ENCODE measurements at regions not wholly inside any gene's neighbourhood (a gene's known extent, or its start where the extent isn't known, plus 50 kb on each side); places are given as distances from the start of the nearest gene placed in this dataset.

DNA sequence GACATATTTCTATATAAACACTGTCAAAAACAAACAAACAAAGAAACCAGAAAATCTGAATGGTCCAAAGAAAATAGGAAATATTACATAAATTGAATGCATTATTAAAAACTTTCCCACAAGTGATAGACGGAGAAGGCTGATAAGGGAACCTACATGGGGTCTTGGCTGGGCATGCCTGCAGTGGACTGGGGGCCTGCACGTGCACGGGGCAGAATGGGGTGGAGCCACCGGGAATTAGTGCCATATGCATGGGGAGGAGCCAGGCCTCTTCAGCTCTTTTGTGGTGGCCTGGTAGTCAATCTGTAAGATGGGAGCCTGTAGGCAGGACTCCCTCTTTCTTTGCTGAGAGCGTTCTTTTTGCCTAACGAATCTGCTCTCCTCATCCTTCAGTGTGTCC is 1031.7 kb upstream of the FBXO33 start:
- peaks cover 14% of the 10 kb centered on the region for H3K9me3 Mint-ChIP-seq
- H3K4me1 Mint-ChIP-seq = no peaks in the 10 kb centered on the region
- no peak overlapping the region for H3K27ac Mint-ChIP-seq (ENCODE audit: unreplicated experiment)
- TF ChIP-seq, protein P1, sequence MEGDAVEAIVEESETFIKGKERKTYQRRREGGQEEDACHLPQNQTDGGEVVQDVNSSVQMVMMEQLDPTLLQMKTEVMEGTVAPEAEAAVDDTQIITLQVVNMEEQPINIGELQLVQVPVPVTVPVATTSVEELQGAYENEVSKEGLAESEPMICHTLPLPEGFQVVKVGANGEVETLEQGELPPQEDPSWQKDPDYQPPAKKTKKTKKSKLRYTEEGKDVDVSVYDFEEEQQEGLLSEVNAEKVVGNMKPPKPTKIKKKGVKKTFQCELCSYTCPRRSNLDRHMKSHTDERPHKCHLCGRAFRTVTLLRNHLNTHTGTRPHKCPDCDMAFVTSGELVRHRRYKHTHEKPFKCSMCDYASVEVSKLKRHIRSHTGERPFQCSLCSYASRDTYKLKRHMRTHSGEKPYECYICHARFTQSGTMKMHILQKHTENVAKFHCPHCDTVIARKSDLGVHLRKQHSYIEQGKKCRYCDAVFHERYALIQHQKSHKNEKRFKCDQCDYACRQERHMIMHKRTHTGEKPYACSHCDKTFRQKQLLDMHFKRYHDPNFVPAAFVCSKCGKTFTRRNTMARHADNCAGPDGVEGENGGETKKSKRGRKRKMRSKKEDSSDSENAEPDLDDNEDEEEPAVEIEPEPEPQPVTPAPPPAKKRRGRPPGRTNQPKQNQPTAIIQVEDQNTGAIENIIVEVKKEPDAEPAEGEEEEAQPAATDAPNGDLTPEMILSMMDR (conservative IDR thresholded peaks at IDR 0.05) = no peak
- no peak for DNase-seq (ENCODE audit: low read depth, low spot score)
- H3K36me3 Mint-ChIP-seq (ENCODE audit: low read depth) = peaks cover 4% of the 10 kb centered on the region
- H3K4me3 Mint-ChIP-seq = no peak overlapping the region
- no peaks in the 10 kb centered on the region for H3K27me3 Mint-ChIP-seq (ENCODE audit: low read depth)

DNA sequence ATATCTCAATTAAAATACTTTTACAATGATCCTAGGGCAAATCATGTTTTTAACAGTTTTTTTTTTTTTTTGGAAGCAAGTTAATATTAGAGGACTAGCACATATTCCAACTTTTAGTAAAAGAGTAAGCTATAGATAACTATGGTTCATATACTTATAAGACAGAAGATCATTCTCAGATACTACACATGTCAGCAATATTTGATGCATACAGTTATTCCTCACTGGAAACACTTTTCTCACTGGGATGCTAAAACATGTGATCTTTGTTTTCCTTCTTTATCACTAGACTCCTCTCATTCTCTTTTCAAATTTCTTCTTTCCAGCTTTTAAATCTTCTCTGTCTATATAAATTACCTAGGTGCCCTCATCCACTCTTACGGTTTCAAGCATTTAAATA is 1020.4 kb upstream of the FBXO33 start:
- TF ChIP-seq, protein P1 (conservative IDR thresholded peaks at IDR 0.05) = no peak
- H3K9me3 Mint-ChIP-seq = no peaks in the 10 kb centered on the region

DNA sequence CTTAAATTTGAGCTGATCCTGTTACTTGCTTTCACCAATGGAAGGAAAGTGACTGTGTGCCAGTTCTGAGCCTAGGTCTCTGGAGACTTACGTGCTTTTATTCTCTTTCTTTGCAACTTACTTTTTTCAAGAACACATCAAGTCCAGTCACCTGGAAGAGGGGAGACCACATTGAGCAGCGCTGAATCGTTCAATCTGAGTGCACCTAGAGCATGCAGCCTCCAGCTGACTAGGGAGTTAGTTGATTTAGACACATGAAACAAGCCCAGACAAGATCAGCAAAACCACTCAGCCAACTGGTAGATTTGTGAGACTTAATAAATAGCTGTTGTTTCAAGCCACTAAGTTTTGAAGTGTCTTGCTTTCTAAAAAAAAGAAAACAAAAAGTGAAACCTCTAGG is 1014.8 kb upstream of the FBXO33 start:
- H3K27me3 Mint-ChIP-seq (ENCODE audit: low read depth) = no peaks in the 10 kb centered on the region
- H3K9me3 Mint-ChIP-seq = no peaks in the 10 kb centered on the region
- TF ChIP-seq, protein P1 (conservative IDR thresholded peaks at IDR 0.05) = no peak
- no peak overlapping the region for H3K4me3 Mint-ChIP-seq
- H3K4me1 Mint-ChIP-seq = no peaks in the 10 kb centered on the region
- H3K27ac Mint-ChIP-seq (ENCODE audit: unreplicated experiment) = no peak overlapping the region
- DNase-seq (ENCODE audit: low read depth, low spot score) = no peak
- no peaks in the 10 kb centered on the region for H3K36me3 Mint-ChIP-seq (ENCODE audit: low read depth)

More for the DNA sequence above, 1020.4 kb upstream of the FBXO33 start:
- Mint-ChIP-seq H3K4me3 (no peak overlapping the region), H3K36me3 (ENCODE audit: low read depth) (no peaks in the 10 kb centered on the region), H3K27me3 (ENCODE audit: low read depth) (no peaks in the 10 kb centered on the region), H3K27ac (ENCODE audit: unreplicated experiment) (no peak overlapping the region), H3K4me1 (no peaks in the 10 kb centered on the region)
- no peak for DNase-seq (ENCODE audit: low read depth, low spot score)

DNA sequence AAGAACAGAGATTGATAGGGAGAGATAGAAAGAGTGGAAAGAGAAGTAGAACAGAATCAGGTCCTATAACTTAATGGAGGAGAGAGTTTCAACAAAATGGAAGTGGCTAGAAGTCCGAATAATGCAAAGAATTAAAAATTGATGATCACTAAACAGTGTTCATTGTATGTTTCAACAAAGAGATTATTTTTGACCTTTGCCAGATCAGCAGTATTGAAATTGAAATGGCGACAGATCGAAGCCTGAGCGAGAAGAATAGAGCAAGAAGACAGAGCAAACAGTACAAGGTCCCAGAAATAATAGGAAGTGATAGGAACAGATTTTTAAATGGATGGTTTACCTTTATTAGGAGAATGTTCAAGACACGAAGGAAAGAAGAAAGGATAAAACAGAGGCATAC is 1012.8 kb upstream of the FBXO33 start:
- Mint-ChIP-seq H3K36me3 (ENCODE audit: low read depth) (no peaks in the 10 kb centered on the region), H3K27ac (ENCODE audit: unreplicated experiment) (no peak overlapping the region), H3K4me3 (no peak overlapping the region), H3K4me1 (no peaks in the 10 kb centered on the region), H3K9me3 (no peaks in the 10 kb centered on the region), H3K27me3 (ENCODE audit: low read depth) (no peaks in the 10 kb centered on the region)
- no peak for DNase-seq (ENCODE audit: low read depth, low spot score)
- TF ChIP-seq, protein P1 (conservative IDR thresholded peaks at IDR 0.05) = no peak

DNA sequence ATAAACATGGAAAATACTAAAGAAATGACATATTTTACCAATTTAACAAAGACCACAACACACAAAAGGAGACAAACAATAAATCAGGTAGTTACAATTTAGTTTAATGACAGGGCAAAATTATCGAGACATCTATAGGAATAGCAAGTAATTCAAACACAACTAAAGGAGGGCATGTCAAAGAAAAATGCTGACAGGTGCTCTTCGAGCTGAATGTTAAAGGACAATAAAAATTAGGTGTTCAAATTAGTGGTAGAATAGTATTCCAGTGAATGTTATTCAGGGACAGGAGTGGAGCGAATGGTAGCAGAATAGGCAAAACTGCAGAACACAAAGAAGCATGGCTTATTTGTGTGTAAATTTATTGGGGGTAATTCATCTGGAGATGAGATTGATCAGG is 1004.3 kb upstream of the FBXO33 start:
- Mint-ChIP-seq H3K36me3 (ENCODE audit: low read depth) (no peaks in the 10 kb centered on the region), H3K4me3 (no peak overlapping the region), H3K9me3 (no peaks in the 10 kb centered on the region), H3K4me1 (no peaks in the 10 kb centered on the region), H3K27ac (ENCODE audit: unreplicated experiment) (no peak overlapping the region), H3K27me3 (ENCODE audit: low read depth) (no peaks in the 10 kb centered on the region)
- DNase-seq (ENCODE audit: low read depth, low spot score) = no peak
- TF ChIP-seq, protein P1 (conservative IDR thresholded peaks at IDR 0.05) = no peak

All from neural crest cell (in vitro differentiated cells).